Activated T-cell treated with anti-CD3 and anti-CD28 coated beads, Interleukin-2, amount 50 U/mL, for 4 hours (primary cell): ENCODE measurements at regions not wholly inside any gene's neighbourhood (a gene's known extent, or its start where the extent isn't known, plus 50 kb on each side); places are given as distances from the start of the nearest gene placed in this dataset.

Experiments used
- ATAC-seq, 2 donors: fragments of 200-7000 bp; cut with Tn5 transposase; one replicate each; pipeline ENCODE4 v1.10.0; 2021
- DNase-seq: peaks from one replicate; pipeline ENCODE4 v3.0.0-alpha.2; 2020
- H3K27me3 Mint-ChIP-seq: one replicate; pipeline ENCODE4 v1.8.0; 2021; ENCODE audit warnings: low read depth, mixed read lengths
- H3K36me3 Mint-ChIP-seq: one replicate; pipeline ENCODE4 v1.8.0; 2022; ENCODE audit warnings: mixed read lengths; ENCODE audit not compliant: insufficient read depth
- H3K4me1 Mint-ChIP-seq: one replicate; pipeline ENCODE4 v1.8.0; 2021; ENCODE audit warnings: low read depth, mixed read lengths
- H3K4me3 Mint-ChIP-seq: one replicate; pipeline ENCODE4 v1.8.0; 2021; ENCODE audit warnings: mild to moderate bottlenecking, moderate library complexity, mixed read lengths
- H3K9me3 Mint-ChIP-seq: one replicate; pipeline ENCODE4 v1.8.0; 2021; ENCODE audit warnings: mixed read lengths

DNA sequence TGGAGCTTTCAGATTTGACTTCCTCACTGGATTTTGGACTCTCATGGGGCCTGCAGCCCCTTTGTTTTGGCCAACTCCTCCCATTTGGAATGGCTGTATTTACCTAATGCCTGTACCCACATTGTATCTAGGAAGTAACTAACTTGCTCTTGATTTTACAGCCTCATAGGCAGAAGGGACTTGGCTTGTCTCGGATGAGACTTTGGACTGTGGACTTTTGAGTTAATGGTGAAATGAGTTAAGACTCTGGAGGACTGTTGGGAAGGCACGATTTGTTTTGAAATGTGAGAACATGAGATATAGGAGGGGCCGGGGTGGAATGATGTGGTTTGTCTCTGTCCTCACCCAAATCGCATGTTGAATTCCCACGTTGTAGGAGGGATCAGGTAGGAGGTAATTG, 233.4 kb upstream of the GALNT5 start:
- DNase-seq (no peak), ATAC-seq (no peak)
- Mint-ChIP-seq H3K36me3 (no peaks in the 10 kb centered on the region), H3K27me3 (no peaks in the 10 kb centered on the region), H3K4me3 (no peak overlapping the region), H3K9me3 (no peaks in the 10 kb centered on the region), H3K4me1 (no peaks in the 10 kb centered on the region)

DNA sequence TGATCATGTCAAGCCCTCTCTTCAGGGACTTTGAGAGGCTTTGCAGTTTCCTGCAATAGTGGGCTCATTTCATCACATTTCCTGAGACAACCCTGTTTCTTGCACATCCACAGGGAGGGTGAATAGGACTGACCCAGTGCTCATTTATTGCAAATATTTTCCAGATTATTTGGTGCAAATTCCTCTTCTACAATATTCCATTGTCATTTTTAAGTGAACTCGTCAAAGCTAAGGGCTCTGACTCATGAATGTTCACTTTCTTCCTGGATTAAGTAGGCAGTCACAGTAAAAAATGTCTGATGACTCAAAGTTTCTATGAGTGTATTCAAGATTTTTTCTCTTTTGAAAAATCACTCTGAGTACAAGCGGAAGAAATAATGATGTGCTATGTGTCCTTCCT, 225.5 kb upstream of the GALNT5 start:
- Mint-ChIP-seq H3K4me3 (no peak overlapping the region), H3K27me3 (no peaks in the 10 kb centered on the region), H3K4me1 (no peaks in the 10 kb centered on the region), H3K36me3 (no peaks in the 10 kb centered on the region), H3K9me3 (no peaks in the 10 kb centered on the region)
- no peak for DNase-seq
- no peak for ATAC-seq

DNA sequence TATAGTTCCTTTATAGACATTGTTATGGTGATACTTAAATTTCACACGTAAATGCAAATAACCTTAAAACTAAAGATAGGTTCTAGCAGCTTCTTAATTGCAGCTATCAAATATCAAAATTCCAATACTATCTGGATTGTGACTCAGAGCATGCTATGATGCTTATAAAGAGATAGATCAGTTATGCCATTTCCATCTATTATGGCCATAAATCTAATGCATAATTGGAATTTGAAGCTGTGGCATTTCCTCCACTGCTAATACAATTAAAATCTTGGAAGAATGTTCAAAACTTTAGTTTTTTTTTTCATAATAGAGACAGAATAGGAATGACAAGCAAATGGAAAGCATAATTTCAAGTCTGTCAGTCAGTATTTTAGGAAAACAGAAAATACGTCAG, 220.8 kb upstream of the GALNT5 start:
- Mint-ChIP-seq H3K27me3 (no peaks in the 10 kb centered on the region), H3K4me1 (no peaks in the 10 kb centered on the region), H3K9me3 (no peaks in the 10 kb centered on the region), H3K4me3 (no peak overlapping the region), H3K36me3 (no peaks in the 10 kb centered on the region)
- no peak for ATAC-seq
- no peak for DNase-seq

DNA sequence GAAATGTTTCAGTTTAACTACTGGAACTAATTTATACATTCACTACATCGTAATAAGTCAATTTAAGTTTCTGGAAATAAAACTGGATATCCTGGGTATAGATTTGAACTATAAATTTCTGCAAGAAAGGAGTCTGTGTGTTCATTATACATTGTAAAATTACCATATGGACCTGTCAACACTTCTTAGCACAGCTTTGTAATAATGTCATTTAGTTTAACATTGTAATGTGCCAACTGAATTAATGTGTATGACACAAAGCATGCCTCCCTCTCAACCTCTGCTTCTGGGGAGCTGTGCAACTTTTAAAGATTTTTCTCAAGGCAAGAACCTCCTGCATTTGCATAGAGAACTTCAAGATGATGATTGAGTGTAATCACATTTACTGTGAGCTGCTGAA, 213.7 kb upstream of the GALNT5 start:
- ATAC-seq (no peak), DNase-seq (no peak)
- H3K4me3 Mint-ChIP-seq: no peak overlapping the region
- no peaks in the 10 kb centered on the region for H3K36me3 Mint-ChIP-seq
- H3K4me1 Mint-ChIP-seq: no peaks in the 10 kb centered on the region
- H3K27me3 Mint-ChIP-seq: no peaks in the 10 kb centered on the region
- no peaks in the 10 kb centered on the region for H3K9me3 Mint-ChIP-seq

DNA sequence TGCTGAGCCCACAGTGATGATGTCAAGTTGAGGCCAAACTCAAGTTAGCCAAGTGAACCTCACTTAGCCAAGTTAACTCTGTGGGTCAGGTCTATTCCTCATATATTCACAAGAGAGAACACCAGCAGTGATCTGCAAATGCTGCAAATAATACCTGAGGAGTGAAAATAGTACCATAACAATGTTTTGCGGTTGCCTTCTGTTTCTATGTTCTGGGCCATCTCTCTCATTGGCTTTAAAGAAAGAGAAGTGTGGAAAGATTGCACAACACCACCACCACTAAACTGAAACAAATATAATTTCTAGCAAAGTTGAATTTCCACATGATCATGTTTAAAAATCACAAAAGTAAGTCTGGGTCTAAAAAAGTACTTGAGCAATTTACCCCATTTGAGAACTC, 211.1 kb upstream of the GALNT5 start:
- Mint-ChIP-seq H3K36me3 (no peaks in the 10 kb centered on the region), H3K4me3 (no peak overlapping the region), H3K9me3 (no peaks in the 10 kb centered on the region), H3K27me3 (no peaks in the 10 kb centered on the region), H3K4me1 (no peaks in the 10 kb centered on the region)
- no peak for ATAC-seq
- DNase-seq: no peak

DNA sequence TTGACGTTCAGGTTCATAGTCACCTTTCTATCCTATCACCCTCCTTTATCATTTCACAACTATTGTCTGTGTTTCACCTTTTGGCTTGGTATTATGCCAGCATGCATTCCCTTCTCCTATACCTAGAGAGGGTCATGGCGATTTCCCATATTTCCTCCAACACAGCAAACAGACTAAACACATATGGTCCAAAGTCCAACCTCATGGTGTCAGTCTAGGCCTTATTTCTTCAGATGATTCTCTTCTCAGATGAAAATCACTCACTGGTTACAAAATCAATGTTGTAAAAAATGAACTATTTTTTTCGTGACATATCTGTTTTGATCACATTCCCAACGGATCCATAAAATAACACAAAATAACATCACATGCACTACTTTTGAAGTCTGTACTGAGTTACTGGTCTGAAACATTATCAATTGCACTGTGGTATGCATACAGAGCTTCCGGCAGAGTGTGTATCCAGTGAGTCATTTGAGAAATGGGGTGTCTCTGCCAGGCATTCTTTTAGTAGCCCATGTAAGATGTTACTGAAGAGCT, 204.8 kb upstream of the GALNT5 start:
- DNase-seq (no peak), ATAC-seq (no peak)
- H3K4me3 Mint-ChIP-seq: no peak overlapping the region
- H3K9me3 Mint-ChIP-seq: no peaks in the 10 kb centered on the region
- peaks cover 3% of the 10 kb centered on the region for H3K27me3 Mint-ChIP-seq
- peaks cover 2% of the 10 kb centered on the region for H3K4me1 Mint-ChIP-seq
- H3K36me3 Mint-ChIP-seq: no peaks in the 10 kb centered on the region

DNA sequence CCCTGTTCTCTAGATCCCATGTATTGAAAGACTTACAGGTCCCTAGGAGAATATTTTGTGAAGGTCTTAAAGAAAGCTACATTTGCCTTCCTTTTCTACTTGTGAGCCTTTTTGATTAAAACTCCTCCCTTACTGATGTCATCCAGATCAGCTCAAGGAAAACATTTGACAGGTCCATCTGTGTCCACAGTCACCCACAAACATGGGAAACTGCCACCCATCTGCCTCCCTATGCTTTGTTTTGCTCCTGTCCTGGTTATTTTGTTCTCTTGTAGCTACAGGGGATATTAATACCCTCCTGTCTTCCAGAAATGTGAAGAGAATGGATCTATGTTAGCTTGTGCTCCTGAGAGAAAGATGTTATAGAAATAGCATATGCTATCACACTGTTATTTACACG, 203.6 kb upstream of the GALNT5 start:
- peaks cover 2% of the 10 kb centered on the region for H3K4me1 Mint-ChIP-seq
- no peaks in the 10 kb centered on the region for H3K9me3 Mint-ChIP-seq
- no peak for ATAC-seq
- H3K27me3 Mint-ChIP-seq: peaks cover 3% of the 10 kb centered on the region
- DNase-seq: no peak
- no peaks in the 10 kb centered on the region for H3K36me3 Mint-ChIP-seq
- H3K4me3 Mint-ChIP-seq: no peak overlapping the region

DNA sequence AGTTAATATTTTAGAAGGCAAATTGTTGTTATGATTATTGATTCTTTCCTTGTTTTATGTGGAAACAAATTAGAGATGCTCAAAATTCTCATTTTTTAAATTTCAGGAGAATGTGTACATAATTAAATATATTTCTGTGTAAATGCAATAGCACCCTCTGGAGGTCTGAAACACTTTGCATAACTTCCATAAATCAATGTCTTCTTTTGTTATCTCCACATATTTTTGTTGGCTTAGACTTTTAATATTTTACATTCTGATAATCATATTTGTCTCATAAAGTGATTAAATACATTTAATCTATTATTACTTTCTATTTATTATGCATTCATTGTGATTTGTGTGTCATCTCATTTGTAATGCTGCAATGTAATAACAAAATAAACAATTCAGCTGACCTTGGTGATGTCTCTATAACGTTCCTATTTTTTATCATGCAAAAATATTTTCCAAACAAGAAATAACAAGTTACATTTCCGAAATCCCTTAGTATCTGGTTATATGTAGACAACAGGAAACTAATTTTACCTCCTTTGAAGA, 201.8 kb upstream of the GALNT5 start:
- H3K27me3 Mint-ChIP-seq: peaks cover 3% of the 10 kb centered on the region
- H3K9me3 Mint-ChIP-seq: no peaks in the 10 kb centered on the region
- no peaks in the 10 kb centered on the region for H3K36me3 Mint-ChIP-seq
- H3K4me3 Mint-ChIP-seq: no peak overlapping the region
- ATAC-seq (no peak), DNase-seq (no peak)
- H3K4me1 Mint-ChIP-seq: peaks cover 2% of the 10 kb centered on the region

DNA sequence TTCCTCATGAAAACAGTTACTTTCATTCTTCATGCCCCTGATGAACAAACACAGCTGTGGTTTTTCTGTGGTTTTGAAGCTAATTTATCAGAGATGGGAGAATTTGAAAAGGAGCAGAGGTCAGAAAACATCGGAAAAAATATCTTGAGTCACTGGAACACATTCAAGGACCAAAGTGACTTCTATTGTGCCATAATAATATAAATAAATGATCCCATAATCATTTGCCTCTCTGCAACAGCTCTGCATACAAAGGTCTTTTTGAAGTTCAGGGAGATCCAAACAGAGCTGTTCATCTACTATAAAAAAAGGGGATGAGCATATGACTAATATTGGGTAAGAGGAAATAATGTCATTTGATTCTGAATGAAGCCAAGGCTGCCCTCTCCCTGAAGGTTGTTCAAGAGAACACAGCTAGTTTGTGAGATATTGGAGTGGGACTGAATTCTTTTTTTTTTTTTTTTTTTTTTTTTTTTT, 201.3 kb upstream of the GALNT5 start:
- H3K36me3 Mint-ChIP-seq: no peaks in the 10 kb centered on the region
- ATAC-seq: no peak
- peaks cover 2% of the 10 kb centered on the region for H3K4me1 Mint-ChIP-seq
- H3K9me3 Mint-ChIP-seq: no peaks in the 10 kb centered on the region
- H3K4me3 Mint-ChIP-seq: no peak overlapping the region
- no peak for DNase-seq
- peaks cover 3% of the 10 kb centered on the region for H3K27me3 Mint-ChIP-seq

DNA sequence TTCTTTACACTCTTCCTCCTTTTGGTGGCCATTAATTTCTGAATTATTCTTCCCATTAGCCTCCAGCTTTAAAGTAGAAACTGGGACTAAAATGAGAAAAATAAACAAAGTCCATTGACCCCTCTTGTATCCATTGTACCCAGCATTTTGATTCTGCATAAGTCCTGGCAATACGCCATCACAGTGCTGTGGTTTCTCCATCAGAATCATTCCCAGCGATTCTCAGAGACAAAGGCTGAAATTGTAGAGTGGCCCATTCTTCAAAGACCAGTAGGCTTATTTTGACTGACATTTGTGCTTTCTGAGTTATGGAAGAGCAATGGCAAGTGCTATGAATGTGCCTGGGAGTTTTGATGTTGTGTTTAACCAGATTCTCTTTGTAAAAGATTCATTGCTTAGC, 199.3 kb upstream of the GALNT5 start:
- ATAC-seq (no peak), DNase-seq (no peak)
- Mint-ChIP-seq H3K36me3 (no peaks in the 10 kb centered on the region), H3K4me3 (no peak overlapping the region), H3K9me3 (no peaks in the 10 kb centered on the region), H3K4me1 (peaks cover 2% of the 10 kb centered on the region), H3K27me3 (peaks cover 3% of the 10 kb centered on the region)

DNA sequence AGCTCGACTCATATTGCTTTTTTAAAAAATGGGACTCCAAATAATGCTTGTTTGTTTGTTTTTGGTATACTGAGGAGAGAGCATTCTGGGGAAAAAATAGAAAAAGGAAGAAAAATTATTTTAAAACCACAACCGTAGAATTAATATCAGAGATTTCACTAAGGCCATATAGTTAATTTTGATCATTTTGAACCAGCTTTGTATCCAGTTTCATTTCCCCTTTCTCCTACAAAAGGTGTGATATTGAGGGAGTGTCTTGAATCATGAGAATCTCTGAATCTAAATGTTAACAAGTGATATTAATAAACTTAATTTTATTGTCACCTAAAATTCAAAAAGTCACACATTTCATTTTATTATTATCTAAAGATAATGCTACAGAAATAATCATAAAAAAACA, 198.5 kb upstream of the GALNT5 start:
- DNase-seq (no peak), ATAC-seq (no peak)
- Mint-ChIP-seq H3K9me3 (no peaks in the 10 kb centered on the region), H3K27me3 (peaks cover 3% of the 10 kb centered on the region), H3K36me3 (no peaks in the 10 kb centered on the region), H3K4me1 (peaks cover 2% of the 10 kb centered on the region), H3K4me3 (no peak overlapping the region)

DNA sequence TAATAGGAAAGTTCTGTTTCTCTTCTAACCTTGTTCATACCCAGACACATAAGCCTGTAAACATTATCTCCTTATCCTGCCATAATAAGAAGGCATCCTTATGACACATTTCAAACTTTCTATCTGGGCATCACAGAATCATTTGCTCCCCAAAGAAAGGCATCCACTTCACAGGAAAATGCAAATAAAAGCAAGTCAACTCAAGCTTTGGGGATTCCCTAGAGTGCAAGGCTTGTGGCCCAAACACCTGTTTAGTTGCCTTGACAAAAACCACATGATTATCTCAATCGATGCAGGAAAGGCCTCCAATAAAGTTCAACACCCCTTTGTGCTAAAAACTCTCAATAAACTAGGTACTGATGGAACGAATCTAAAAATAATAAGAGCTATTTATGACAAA, 195.7 kb upstream of the GALNT5 start:
- ATAC-seq (no peak), DNase-seq (no peak)
- H3K36me3 Mint-ChIP-seq: no peaks in the 10 kb centered on the region
- no peak overlapping the region for H3K4me3 Mint-ChIP-seq
- H3K4me1 Mint-ChIP-seq: no peaks in the 10 kb centered on the region
- H3K27me3 Mint-ChIP-seq: no peaks in the 10 kb centered on the region
- no peaks in the 10 kb centered on the region for H3K9me3 Mint-ChIP-seq

DNA sequence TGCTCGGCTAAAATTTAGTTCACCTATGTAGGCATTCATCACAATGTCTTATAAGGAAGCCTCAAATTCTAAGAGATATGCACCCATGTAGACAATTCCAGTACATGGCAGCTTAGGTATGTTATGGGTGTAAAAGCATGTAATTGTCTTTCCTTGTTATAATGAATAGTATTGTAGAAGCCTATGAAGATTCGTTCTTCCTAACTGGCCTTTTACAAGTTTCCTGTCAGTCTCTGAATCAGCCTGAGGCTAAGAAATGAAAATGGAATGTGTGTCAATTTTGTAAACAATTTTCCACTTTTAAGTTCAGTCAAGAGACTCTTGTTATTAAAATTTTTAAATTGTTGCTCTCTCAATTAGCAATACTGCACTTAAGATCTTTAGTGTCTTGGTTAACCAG, 189.9 kb upstream of the GALNT5 start:
- no peaks in the 10 kb centered on the region for H3K36me3 Mint-ChIP-seq
- no peaks in the 10 kb centered on the region for H3K9me3 Mint-ChIP-seq
- H3K4me1 Mint-ChIP-seq: no peaks in the 10 kb centered on the region
- no peak overlapping the region for H3K4me3 Mint-ChIP-seq
- no peak for ATAC-seq
- DNase-seq: no peak
- peaks cover 5% of the 10 kb centered on the region for H3K27me3 Mint-ChIP-seq

DNA sequence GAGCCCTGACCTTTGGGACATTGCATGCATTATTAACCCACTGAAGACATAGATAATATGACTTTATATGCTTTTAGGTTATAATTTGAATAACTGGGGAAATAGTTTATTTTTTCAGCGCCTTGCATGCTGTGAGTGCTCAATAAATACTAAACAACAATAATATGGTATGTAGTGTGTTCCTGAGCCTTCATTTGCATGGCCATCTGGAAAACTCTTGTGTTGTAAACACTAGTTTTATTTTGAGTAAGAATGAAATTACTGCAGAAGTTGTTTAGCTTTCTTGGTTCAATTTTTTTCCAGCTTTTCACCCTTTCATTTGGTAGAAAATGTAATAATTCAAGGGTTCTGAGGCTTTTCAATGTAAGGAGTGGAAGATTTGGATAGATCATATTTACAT, 189.3 kb upstream of the GALNT5 start:
- Mint-ChIP-seq H3K36me3 (no peaks in the 10 kb centered on the region), H3K27me3 (peaks cover 5% of the 10 kb centered on the region), H3K4me1 (no peaks in the 10 kb centered on the region), H3K9me3 (no peaks in the 10 kb centered on the region), H3K4me3 (no peak overlapping the region)
- DNase-seq (no peak), ATAC-seq (no peak)

DNA sequence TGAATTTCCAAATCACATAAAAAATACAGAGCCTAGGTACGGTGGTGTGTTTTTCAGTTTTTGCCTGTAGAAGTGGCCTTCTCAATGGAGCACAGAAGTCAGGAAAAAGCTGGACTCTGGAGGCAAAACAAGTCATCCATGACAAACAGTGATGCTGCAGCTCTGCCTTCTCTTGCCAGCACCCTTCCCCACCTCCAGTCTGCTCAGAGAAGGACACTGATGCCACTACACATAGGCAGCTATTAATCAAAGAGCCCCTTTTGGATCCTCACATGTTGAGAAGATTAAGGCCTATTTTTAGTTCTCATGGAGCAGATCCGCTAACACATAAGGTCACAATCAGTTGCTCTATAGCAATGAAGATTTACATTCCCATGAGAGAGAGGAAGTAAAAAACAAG, 181.6 kb upstream of the GALNT5 start:
- Mint-ChIP-seq H3K27me3 (no peaks in the 10 kb centered on the region), H3K36me3 (no peaks in the 10 kb centered on the region), H3K4me3 (no peak overlapping the region), H3K4me1 (no peaks in the 10 kb centered on the region), H3K9me3 (no peaks in the 10 kb centered on the region)
- DNase-seq (no peak), ATAC-seq (no peak)
